ENCODE measurements at regions not wholly inside any gene's neighbourhood (a gene's known extent, or its start where the extent isn't known, plus 50 kb on each side); places are given as distances from the start of the nearest gene placed in this dataset.

GRCh38 chr15:62593681-62594399 lies 428.8 kb upstream of the C2CD4B start:
- Mint-ChIP-seq H3K4me3 (ENCODE audit: unreplicated experiment) (no peak overlapping the region), H3K27me3 (ENCODE audit: insufficient read depth, unreplicated experiment) (no peaks in the 10 kb centered on the region), H3K4me1 (ENCODE audit: insufficient read depth, unreplicated experiment) (peaks cover 9% of the 10 kb centered on the region), H3K9me3 (ENCODE audit: unreplicated experiment) (no peaks in the 10 kb centered on the region), H3K27ac (ENCODE audit: low read depth, unreplicated experiment) (no peak overlapping the region), H3K36me3 (ENCODE audit: insufficient read depth, unreplicated experiment) (no peaks in the 10 kb centered on the region)
- DNase-seq (ENCODE audit: unreplicated experiment), result peak; percentile 8
- TF ChIP-seq, protein P1, sequence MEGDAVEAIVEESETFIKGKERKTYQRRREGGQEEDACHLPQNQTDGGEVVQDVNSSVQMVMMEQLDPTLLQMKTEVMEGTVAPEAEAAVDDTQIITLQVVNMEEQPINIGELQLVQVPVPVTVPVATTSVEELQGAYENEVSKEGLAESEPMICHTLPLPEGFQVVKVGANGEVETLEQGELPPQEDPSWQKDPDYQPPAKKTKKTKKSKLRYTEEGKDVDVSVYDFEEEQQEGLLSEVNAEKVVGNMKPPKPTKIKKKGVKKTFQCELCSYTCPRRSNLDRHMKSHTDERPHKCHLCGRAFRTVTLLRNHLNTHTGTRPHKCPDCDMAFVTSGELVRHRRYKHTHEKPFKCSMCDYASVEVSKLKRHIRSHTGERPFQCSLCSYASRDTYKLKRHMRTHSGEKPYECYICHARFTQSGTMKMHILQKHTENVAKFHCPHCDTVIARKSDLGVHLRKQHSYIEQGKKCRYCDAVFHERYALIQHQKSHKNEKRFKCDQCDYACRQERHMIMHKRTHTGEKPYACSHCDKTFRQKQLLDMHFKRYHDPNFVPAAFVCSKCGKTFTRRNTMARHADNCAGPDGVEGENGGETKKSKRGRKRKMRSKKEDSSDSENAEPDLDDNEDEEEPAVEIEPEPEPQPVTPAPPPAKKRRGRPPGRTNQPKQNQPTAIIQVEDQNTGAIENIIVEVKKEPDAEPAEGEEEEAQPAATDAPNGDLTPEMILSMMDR (IDR thresholded peaks at IDR 0.05; ENCODE audit: unreplicated experiment), result no peak
- intact Hi-C loops (cut with micrococcal nuclease), result no loop called here
- no TSS peak for BruUV-seq (replicated peaks)
- CTCF ChIA-PET, result interaction anchor here (0.6 to 1.3 kb wide), 2 partner anchors 296 to 501 kb away, joined by 3 read pairs; no protein-coding TSS in a partner anchor
- POLR2A ChIA-PET, result interaction anchor here (1.1 kb wide), 1 partner anchor 10 kb away, joined by 5 read pairs; no protein-coding TSS in a partner anchor

GRCh38 chr15:62598217-62598616 lies 433.1 kb upstream of the C2CD4B start:
- no peak overlapping the region for H3K27ac Mint-ChIP-seq (ENCODE audit: low read depth, unreplicated experiment)
- intact Hi-C loops (cut with micrococcal nuclease), result no loop called here
- no peaks in the 10 kb centered on the region for H3K9me3 Mint-ChIP-seq (ENCODE audit: unreplicated experiment)
- TF ChIP-seq, protein P1 (IDR thresholded peaks at IDR 0.05; ENCODE audit: unreplicated experiment), result no peak
- DNase-seq (ENCODE audit: unreplicated experiment), result no peak
- ChIA-PET POLR2A (interaction anchor here (1.4 kb wide), 1 partner anchor 15 kb away, joined by 4 read pairs; no protein-coding TSS in a partner anchor), CTCF (no interaction called here)
- peaks cover 9% of the 10 kb centered on the region for H3K4me1 Mint-ChIP-seq (ENCODE audit: insufficient read depth, unreplicated experiment)
- H3K36me3 Mint-ChIP-seq (ENCODE audit: insufficient read depth, unreplicated experiment), result no peaks in the 10 kb centered on the region
- H3K27me3 Mint-ChIP-seq (ENCODE audit: insufficient read depth, unreplicated experiment), result no peaks in the 10 kb centered on the region
- BruUV-seq (replicated peaks), result no TSS peak
- no peak overlapping the region for H3K4me3 Mint-ChIP-seq (ENCODE audit: unreplicated experiment)

DNA sequence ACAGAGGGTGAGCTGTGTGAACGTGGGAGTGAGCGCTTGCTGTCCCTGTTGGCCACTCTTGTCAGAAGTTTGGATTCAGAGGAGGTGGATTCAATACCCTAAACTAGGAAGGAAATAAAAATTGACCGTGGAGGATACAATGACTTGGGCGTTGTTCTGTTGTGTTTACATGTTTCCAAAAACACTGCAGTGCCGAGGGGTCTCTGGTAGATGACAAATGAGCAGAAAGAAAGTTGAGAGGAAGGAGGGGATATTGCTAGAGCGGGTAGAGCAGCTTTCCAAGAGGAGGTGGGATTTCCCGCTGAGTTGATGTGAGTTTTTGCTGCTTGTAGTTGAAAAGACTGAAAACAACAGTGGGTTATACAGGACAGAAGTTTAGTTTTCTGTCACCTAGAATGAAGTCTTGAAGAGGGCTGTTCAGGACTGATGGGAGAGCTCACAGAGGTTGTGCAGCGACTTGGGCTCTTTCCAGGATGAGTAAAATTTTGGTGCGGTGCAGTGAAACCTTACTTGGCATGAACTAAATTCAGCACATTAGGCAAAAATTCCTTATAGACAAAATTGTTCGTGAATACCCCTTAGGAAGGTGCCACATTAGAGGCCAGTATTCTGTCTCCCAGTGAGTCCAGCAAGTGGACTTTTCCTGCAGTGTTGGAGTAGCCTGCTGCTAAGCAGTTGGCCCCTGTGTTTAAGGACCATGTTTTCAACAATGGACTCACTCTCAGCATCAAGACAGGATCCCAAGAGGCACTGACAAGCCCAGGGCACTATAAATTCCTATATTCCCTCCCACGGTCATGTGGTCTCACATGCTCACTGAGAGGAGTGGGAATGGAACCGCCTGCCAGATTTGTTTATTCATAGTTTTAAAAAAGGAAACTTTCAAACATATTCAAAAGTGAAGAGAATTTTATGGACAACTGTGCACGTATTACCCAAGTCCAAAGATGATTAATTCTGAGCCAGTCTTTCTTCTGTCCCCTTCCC lies 435.0 kb upstream of the C2CD4B start:
- ChIA-PET POLR2A (interaction anchor here (0.8 kb wide), 1 partner anchor 8 kb away, joined by 3 read pairs; no protein-coding TSS in a partner anchor), CTCF (interaction anchor here (0.6 kb wide), 1 partner anchor 426 kb away, joined by 3 read pairs; no protein-coding TSS in a partner anchor)
- DNase-seq (ENCODE audit: unreplicated experiment), result no peak
- TF ChIP-seq, protein P1 (IDR thresholded peaks at IDR 0.05; ENCODE audit: unreplicated experiment), result no peak
- Mint-ChIP-seq H3K4me1 (ENCODE audit: insufficient read depth, unreplicated experiment) (peaks cover 22% of the 10 kb centered on the region), H3K27ac (ENCODE audit: low read depth, unreplicated experiment) (no peak overlapping the region), H3K9me3 (ENCODE audit: unreplicated experiment) (no peaks in the 10 kb centered on the region), H3K4me3 (ENCODE audit: unreplicated experiment) (no peak overlapping the region), H3K27me3 (ENCODE audit: insufficient read depth, unreplicated experiment) (no peaks in the 10 kb centered on the region), H3K36me3 (ENCODE audit: insufficient read depth, unreplicated experiment) (no peaks in the 10 kb centered on the region)
- intact Hi-C loops (cut with micrococcal nuclease), result loop anchor here (10.0 kb wide), 1 partner anchor 205 kb away; the partner anchor contains the start of gene TLN2
- no TSS peak for BruUV-seq (replicated peaks)
